SK-N-SH (cell line): ENCODE measurements at regions not wholly inside any gene's neighbourhood (a gene's known extent, or its start where the extent isn't known, plus 50 kb on each side); places are given as distances from the start of the nearest gene placed in this dataset.

ENCODE experiments used
- CTCF ChIA-PET: fragments of 300-600, 350-600 bp; formaldehyde crosslinking; extraction: SDS; loops from one replicate; lab custom pipeline; 2021; lab: Yijun Ruan, JAX
- POLR2A ChIA-PET: fragments of 350-600 bp; sonication (Branson Sonifier 250); formaldehyde crosslinking; extraction: SDS; loops from one replicate; lab custom pipeline; 2020; ENCODE audit warnings: antibody characterized with exemption, inconsistent platforms; lab: Yijun Ruan, JAX
- DNase-seq: peaks from one replicate; pipeline ENCODE4 v3.0.0; 2012
- H2AFZ ChIP-seq: fragments of 200-600 bp; sonication (generic); 2 replicates; pipeline ENCODE4 v1.8.1; 2016; ENCODE audit warnings: antibody characterized with exemption, mild to moderate bottlenecking, low read depth
- H3F3A ChIP-seq: fragments of 200-600 bp; sonication (generic); replicated peaks from 2 replicates; pipeline ENCODE3; 2016; ENCODE audit warnings: antibody characterized with exemption, mild to moderate bottlenecking; ENCODE audit not compliant: insufficient read depth
- H3K27ac ChIP-seq, 2 experiments: fragments of 200-500 bp in 1 of 2; fragments of 200-600 bp in 1 of 2; sonication (Bioruptor generic) in 1 of 2; sonication (generic), shearing (Covaris generic) in 1 of 2; 2 replicates each; pipeline versions ENCODE4 v1.5.1 to v1.6.1; 2014 to 2016; ENCODE audit warnings: low read depth in 2 of 2, inconsistent platforms in 1 of 2, low read length in 1 of 2, mild to moderate bottlenecking in 1 of 2, mixed read lengths in 1 of 2
- H3K27me3 ChIP-seq: fragments of 200-600 bp; sonication (generic), shearing (Covaris generic); 2 replicates; pipeline ENCODE4 v1.6.1; 2016; ENCODE audit warnings: mixed run types; ENCODE audit not compliant: insufficient read depth
- H3K36me3 ChIP-seq, 2 experiments: fragments of 200-500 bp in 1 of 2; fragments of 200-600 bp in 1 of 2; sonication (Bioruptor generic) in 1 of 2; sonication (generic) in 1 of 2; replicated peaks in 1 of 2; 2 replicates each; pipeline versions ENCODE3 to v1.5.1; 2014 to 2016; ENCODE audit warnings: low read length in 1 of 2, mild to moderate bottlenecking in 1 of 2; ENCODE audit not compliant: insufficient read depth in 2 of 2, control insufficient read depth in 1 of 2
- H3K4me1 ChIP-seq, 2 experiments: fragments of 200-500 bp in 1 of 2; fragments of 200-600 bp in 1 of 2; sonication (Bioruptor generic) in 1 of 2; sonication (generic), shearing (Covaris generic) in 1 of 2; 2 replicates each; pipeline versions ENCODE4 v1.5.1 to v1.6.1; 2014 to 2016; ENCODE audit warnings: low read depth in 1 of 2, low read length in 1 of 2, mixed run types in 1 of 2; ENCODE audit not compliant: insufficient read depth in 2 of 2, control insufficient read depth in 1 of 2
- H3K4me2 ChIP-seq: fragments of 200-600 bp; sonication (generic), shearing (Covaris generic); 2 replicates; pipeline ENCODE4 v1.6.1; 2017; ENCODE audit warnings: mixed run types
- H3K4me3 ChIP-seq, 2 experiments: fragments of 200-500 bp in 1 of 2; fragments of 200-600 bp in 1 of 2; sonication (Bioruptor generic) in 1 of 2; sonication (generic), shearing (Covaris generic) in 1 of 2; 2 replicates each; pipeline versions ENCODE4 v1.5.1 to v1.8.1; 2014 to 2016; ENCODE audit warnings: low read depth in 2 of 2, inconsistent platforms in 1 of 2, low read length in 1 of 2, mild to moderate bottlenecking in 1 of 2, mixed read lengths in 1 of 2, moderate library complexity in 1 of 2
- H3K79me2 ChIP-seq: fragments of 200-600 bp; sonication (generic); 2 replicates; pipeline ENCODE4 v1.8.1; 2017; ENCODE audit warnings: mild to moderate bottlenecking; ENCODE audit not compliant: insufficient read depth
- H3K9ac ChIP-seq: fragments of 200-600 bp; sonication (generic); 2 replicates; pipeline ENCODE4 v1.6.1; 2017; ENCODE audit warnings: mixed run types
- H3K9me2 ChIP-seq: fragments of 200-600 bp; sonication (generic); 2 replicates; pipeline ENCODE4 v1.6.1; 2017; ENCODE audit warnings: mixed run types
- H3K9me3 ChIP-seq: fragments of 200-600 bp; sonication (generic); 2 replicates; pipeline ENCODE4 v1.6.1; 2017; ENCODE audit warnings: mixed run types, mild to moderate bottlenecking, moderate library complexity
- H4K20me1 ChIP-seq: fragments of 200-600 bp; sonication (generic); 2 replicates; pipeline ENCODE4 v1.6.1; 2017; ENCODE audit warnings: mild to moderate bottlenecking, mixed run types; ENCODE audit not compliant: insufficient read depth
- CTCF ChIP-seq: fragments of 200-600 bp; sonication (generic); IDR thresholded peaks from 2 replicates; pipeline ENCODE4 v1.6.1; 2017; ENCODE audit warnings: antibody characterized with exemption, mild to moderate bottlenecking, moderate library complexity
- EP300 ChIP-seq, 2 experiments: IDR thresholded peaks; 2 replicates each; pipeline versions ENCODE4 v1.4.0 to v1.6.1; 2012; ENCODE audit warnings: borderline replicate concordance in 1 of 2, low read depth in 1 of 2, low read length in 1 of 2
- MEF2A ChIP-seq: IDR thresholded peaks from 2 replicates; pipeline ENCODE4 v1.4.0; 2012; ENCODE audit warnings: low read depth, borderline replicate concordance
- NFIC ChIP-seq: IDR thresholded peaks from 2 replicates; pipeline ENCODE4 v1.4.0; 2012; ENCODE audit warnings: borderline replicate concordance
- PBX3 ChIP-seq: IDR thresholded peaks from 2 replicates; pipeline ENCODE4; 2012
- POLR2AphosphoS5 ChIP-seq: IDR thresholded peaks from 2 replicates; pipeline ENCODE4 v1.6.1; 2012; ENCODE audit warnings: low read depth, low read length
- REST ChIP-seq: IDR thresholded peaks from 2 replicates; pipeline ENCODE4 v1.6.1; 2012; ENCODE audit warnings: mild to moderate bottlenecking, low read depth, low read length, moderate library complexity
- USF1 ChIP-seq: IDR thresholded peaks from 2 replicates; pipeline ENCODE4 v1.4.0; 2012; ENCODE audit warnings: low read depth, borderline replicate concordance

GRCh38 chr11:111177037-111177871 is 68.3 kb upstream of the POU2AF2 start:
- no peak for DNase-seq
- H3K9ac ChIP-seq, result no peak overlapping the region
- H4K20me1 ChIP-seq, result no peaks in the 10 kb centered on the region

More at GRCh38 chr11:111177037-111177871, 68.3 kb upstream of the POU2AF2 start:
- H3K27me3 ChIP-seq, result no peaks in the 10 kb centered on the region
- no peak overlapping the region for H3K4me2 ChIP-seq
- ChIA-PET POLR2A (no interaction called here), CTCF (no interaction called here)
- no peaks in the 10 kb centered on the region for H3K4me1 ChIP-seq
- no peaks in the 10 kb centered on the region for H3K9me3 ChIP-seq
- H3K9me2 ChIP-seq, result no peaks in the 10 kb centered on the region
- no peaks in the 10 kb centered on the region for H3K79me2 ChIP-seq
- H3F3A ChIP-seq, result no peaks in the 10 kb centered on the region
- no peak for TF ChIP-seq NFIC
- no peak for TF ChIP-seq POLR2AphosphoS5
- TF ChIP-seq USF1, result no peak
- TF ChIP-seq REST, result no peak
- no peak for TF ChIP-seq CTCF
- TF ChIP-seq PBX3, result no peak
- no peak for TF ChIP-seq EP300 (IDR thresholded peaks at IDR 0.05; ENCODE audit: borderline replicate concordance in 1 of 2, low read depth in 1 of 2, low read length in 1 of 2)
- TF ChIP-seq MEF2A, result no peak
- H3K36me3 ChIP-seq, result no peaks in the 10 kb centered on the region
- no peak overlapping the region for H3K4me3 ChIP-seq
- no peak overlapping the region for H2AFZ ChIP-seq
- H3K27ac ChIP-seq, result no peak overlapping the region
